Aorta (tissue), 5 donors: ENCODE measurements at regions not wholly inside any gene's neighbourhood (a gene's known extent, or its start where the extent isn't known, plus 50 kb on each side); places are given as distances from the start of the nearest gene placed in this dataset.
A peak's percentile ranks its signal among the peaks of the same experiment; 100 is the strongest.

Experiments
- ATAC-seq: fragments of 200-7000 bp; cut with Tn5 transposase; one replicate; pipeline ENCODE4 v1.9.1; 2022; ENCODE audit warnings: moderate library complexity; ENCODE audit not compliant: low FRiP score
- DNase-seq, 2 donors: peaks; one replicate each; pipeline ENCODE4 v3.0.0-alpha.2; 2020
- H3K27ac ChIP-seq, 2 donors: one replicate each; pipeline ENCODE4 v1.5.1; 2013; ENCODE audit warnings: low read length in 2 of 2, mild to moderate bottlenecking in 2 of 2, moderate library complexity in 2 of 2, control low read depth in 1 of 2, inconsistent platforms in 1 of 2, low read depth in 1 of 2
- H3K27me3 ChIP-seq, 2 donors: one replicate each; pipeline ENCODE4 v1.6.1; 2013; ENCODE audit warnings: control low read depth in 1 of 2, low read length in 1 of 2, mild to moderate bottlenecking in 1 of 2, moderate library complexity in 1 of 2; ENCODE audit not compliant: insufficient read depth in 2 of 2, control insufficient read depth in 1 of 2
- H3K36me3 ChIP-seq, 2 donors: one replicate each; pipeline ENCODE4 v1.6.1; 2013; ENCODE audit warnings: control low read depth in 1 of 2, low read length in 1 of 2, mild to moderate bottlenecking in 1 of 2; ENCODE audit not compliant: insufficient read depth in 2 of 2, control insufficient read depth in 1 of 2
- H3K4me1 ChIP-seq, 2 donors: one replicate each; pipeline ENCODE4 v1.6.1; 2013; ENCODE audit warnings: low read length in 2 of 2, control low read depth in 1 of 2, mild to moderate bottlenecking in 1 of 2, moderate library complexity in 1 of 2; ENCODE audit not compliant: insufficient read depth in 2 of 2, control insufficient read depth in 1 of 2
- H3K4me3 ChIP-seq, 2 donors: one replicate each; pipeline ENCODE4 v1.5.1; 2013; ENCODE audit warnings: low read length in 2 of 2, control low read depth in 1 of 2, mild to moderate bottlenecking in 1 of 2
- H3K9me3 ChIP-seq: one replicate; pipeline ENCODE4 v1.6.1; 2013; ENCODE audit warnings: mild to moderate bottlenecking, low read length; ENCODE audit not compliant: control insufficient read depth
- WGBS, 2 donors: extraction: QIAGEN DNeasy Blood & Tissue Kit; methylation state at CpG; one replicate each; pipeline ENCODE4 v1.1.7; 2013; 5-methylcytosine and 5-hydroxymethylcytosine counted together
- intact Hi-C, 2 donors: fragments of 100-400 bp; cut with DNase I; formaldehyde crosslinking; loops; one replicate each; pipeline versions ENCODE4 v1.14.2 to v1.15.0; 2022
- donor health status: healthy with polysubstance abuse.
- donor health status: Bipolar disorder and iron deficiency.
- donor health status: DM: no; HTN: no; CAD: no.
- donor health status: DM: no; HTN: no; CAD: no.
- donor health status: DM: yes; HTN: yes; CAD: no.

- H3K36me3 ChIP-seq: no peaks in the 10 kb centered on the region
- no peaks in the 10 kb centered on the region for H3K9me3 ChIP-seq
- DNase-seq (peak in 1 of 2 donors; percentile 71), ATAC-seq (no peak)
- WGBS, 2 donors: 89 to 90% methylated on average over 16 of the region's 16 CpGs
- H3K4me3 ChIP-seq: no peak overlapping the region
- intact Hi-C loops: no loop called here
- H3K27me3 ChIP-seq: no peaks in the 10 kb centered on the region
- no peak overlapping the region for H3K27ac ChIP-seq
- H3K4me1 ChIP-seq: no peaks in the 10 kb centered on the region
These were observed 189.2 kb upstream of the MGMT start for GRCh38 chr10:129277841-129278240.

GRCh38 chr10:129278686-129279085 is 188.4 kb upstream of the MGMT start:
- H3K27me3 ChIP-seq: no peaks in the 10 kb centered on the region
- no peak overlapping the region for H3K27ac ChIP-seq
- no peaks in the 10 kb centered on the region for H3K9me3 ChIP-seq
- ATAC-seq: no peak
- intact Hi-C loops: no loop called here
- H3K36me3 ChIP-seq: no peaks in the 10 kb centered on the region
- no peak overlapping the region for H3K4me3 ChIP-seq
- WGBS, 2 donors: 38 to 57% methylated on average over 3 of the region's 3 CpGs
- no peaks in the 10 kb centered on the region for H3K4me1 ChIP-seq
- DNase-seq: no peak

- 41% methylated on average over 11 of the region's 11 CpGs for WGBS, 2 donors
- intact Hi-C loops: no loop called here
- ATAC-seq (no peak), DNase-seq (no peak)
- Histone ChIP-seq H3K4me1 (no peaks in the 10 kb centered on the region), H3K9me3 (no peaks in the 10 kb centered on the region), H3K27me3 (no peaks in the 10 kb centered on the region), H3K27ac (no peak overlapping the region), H3K36me3 (no peaks in the 10 kb centered on the region), H3K4me3 (no peak overlapping the region)
These were observed 187.4 kb upstream of the MGMT start for GRCh38 chr10:129279446-129280154.

GRCh38 chr10:129280155-129280502 is 186.9 kb upstream of the MGMT start:
- 45 to 58% methylated on average over 1 of the region's 1 CpG for WGBS, 2 donors
- Histone ChIP-seq H3K9me3 (no peaks in the 10 kb centered on the region), H3K27ac (no peak overlapping the region), H3K36me3 (no peaks in the 10 kb centered on the region), H3K4me3 (no peak overlapping the region), H3K27me3 (no peaks in the 10 kb centered on the region), H3K4me1 (no peaks in the 10 kb centered on the region)
- intact Hi-C loops: no loop called here
- DNase-seq: no peak
- peak; percentile 66 for ATAC-seq

GRCh38 chr10:129280908-129281586 is 186.0 kb upstream of the MGMT start:
- DNase-seq (no peak), ATAC-seq (no peak)
- WGBS, 2 donors: 48 to 64% methylated on average over 3 of the region's 3 CpGs
- intact Hi-C loops: no loop called here
- H3K36me3 ChIP-seq: no peaks in the 10 kb centered on the region
- no peak overlapping the region for H3K4me3 ChIP-seq
- H3K27me3 ChIP-seq: no peaks in the 10 kb centered on the region
- no peaks in the 10 kb centered on the region for H3K9me3 ChIP-seq
- H3K4me1 ChIP-seq: no peaks in the 10 kb centered on the region
- H3K27ac ChIP-seq: no peak overlapping the region

GRCh38 chr10:129285459-129285858 is 181.6 kb upstream of the MGMT start:
- Histone ChIP-seq H3K36me3 (no peaks in the 10 kb centered on the region), H3K27me3 (peaks cover 0 to 2% of the 10 kb centered on the region in 2 donors), H3K9me3 (no peaks in the 10 kb centered on the region), H3K27ac (no peak overlapping the region), H3K4me3 (no peak overlapping the region), H3K4me1 (no peaks in the 10 kb centered on the region)
- DNase-seq: no peak
- WGBS, 2 donors: 93 to 95% methylated on average over 5 of the region's 5 CpGs
- intact Hi-C loops: no loop called here
- ATAC-seq: no peak

- Histone ChIP-seq H3K27me3 (peaks cover 0 to 2% of the 10 kb centered on the region in 2 donors), H3K4me1 (no peaks in the 10 kb centered on the region), H3K4me3 (no peak overlapping the region), H3K9me3 (no peaks in the 10 kb centered on the region), H3K36me3 (no peaks in the 10 kb centered on the region), H3K27ac (no peak overlapping the region)
- intact Hi-C loops: no loop called here
- no peak for DNase-seq
- WGBS, 2 donors: 71 to 76% methylated on average over 6 of the region's 6 CpGs
- no peak for ATAC-seq
These were observed 177.9 kb upstream of the MGMT start for GRCh38 chr10:129288999-129289584.

- H3K27me3 ChIP-seq: no peaks in the 10 kb centered on the region
- no peaks in the 10 kb centered on the region for H3K4me1 ChIP-seq
- no peak for DNase-seq
- ATAC-seq: no peak
- peaks cover 1% of the 10 kb centered on the region for H3K9me3 ChIP-seq
- H3K4me3 ChIP-seq: no peak overlapping the region
- H3K36me3 ChIP-seq: no peaks in the 10 kb centered on the region
- intact Hi-C loops: no loop called here
- H3K27ac ChIP-seq: no peak overlapping the region
- 77 to 87% methylated on average over 2 of the region's 2 CpGs for WGBS, 2 donors
These were observed 172.9 kb upstream of the MGMT start for GRCh38 chr10:129293991-129294700.
